Thyroid gland (tissue), 4 donors: ENCODE measurements at regions not wholly inside any gene's neighbourhood (a gene's known extent, or its start where the extent isn't known, plus 50 kb on each side); places are given as distances from the start of the nearest gene placed in this dataset.
"Not testable (repeated sequence)": the region's sequence is repeated elsewhere in the genome, so short reads cannot be mapped to it uniquely, and the experiment has no call there.

Source experiments
- DNase-seq, 2 donors: peaks; one replicate each; pipeline ENCODE4 v3.0.0-alpha.2; 2019
- H3K27ac ChIP-seq, 3 donors: fragments of 200-600 bp; sonication (generic); 1 replicate in 2 of 3; 2 replicates in 1 of 3; pipeline ENCODE4 v1.5.1; 2016 to 2019; ENCODE audit warnings: mild to moderate bottlenecking in 1 of 3, moderate library complexity in 1 of 3
- H3K27me3 ChIP-seq: fragments of 200-600 bp; sonication (generic); one replicate; pipeline ENCODE4 v1.5.1; 2019
- H3K36me3 ChIP-seq, 2 donors: fragments of 200-600 bp; sonication (generic); one replicate each; pipeline ENCODE4 v1.5.1; 2016 to 2019
- H3K4me1 ChIP-seq, 2 donors: fragments of 200-600 bp; sonication (generic); one replicate each; pipeline ENCODE4 v1.5.1; 2017 to 2019
- H3K4me3 ChIP-seq, 3 donors: fragments of 200-600 bp; sonication (generic); replicated peaks in 1 of 3; 1 replicate in 2 of 3; 2 replicates in 1 of 3; pipeline ENCODE4 v1.5.1; 2016; ENCODE audit warnings: mild to moderate bottlenecking in 1 of 3
- H3K9me3 ChIP-seq: fragments of 200-600 bp; sonication (generic); one replicate; pipeline ENCODE4 v1.5.1; 2017
- CTCF ChIP-seq, 6 experiments: fragments of 200-600 bp in 3 of 6; fragments of 450-650 bp in 3 of 6; sonication (generic) in 3 of 6; IDR thresholded peaks; one replicate each; pipeline ENCODE4 v1.5.1; 2016 to 2019; ENCODE audit warnings: antibody characterized with exemption in 6 of 6, mild to moderate bottlenecking in 2 of 6, inconsistent platforms in 1 of 6, moderate library complexity in 1 of 6
- POLR2A ChIP-seq, 2 donors: fragments of 450-650 bp; IDR thresholded peaks; one replicate each; pipeline ENCODE4 v1.6.1; 2017; ENCODE audit warnings: antibody characterized with exemption in 2 of 2, mild to moderate bottlenecking in 2 of 2, moderate library complexity in 1 of 2
- WGBS, 2 donors: methylation state at CpG; one replicate each; pipeline ENCODE4 v1.1.5; 2017; 5-methylcytosine and 5-hydroxymethylcytosine counted together
- intact Hi-C: fragments of 100-400 bp; cut with DNase I; formaldehyde crosslinking; loops from one replicate; pipeline ENCODE4 v1.15.1; 2023

GRCh38 chr6:100300221-100300736 is 164.4 kb downstream of the SIM1 start:
- Histone ChIP-seq H3K27ac (no peak overlapping the region), H3K36me3 (no peaks in the 10 kb centered on the region), H3K27me3 (peaks cover 2% of the 10 kb centered on the region), H3K9me3 (no peaks in the 10 kb centered on the region), H3K4me3 (no peak overlapping the region), H3K4me1 (no peaks in the 10 kb centered on the region)
- WGBS, 2 donors, result 51 to 95% methylated on average over 3 of the region's 3 CpGs
- intact Hi-C loops, result no loop called here
- DNase-seq, result no peak
- no peak for TF ChIP-seq CTCF (IDR thresholded peaks at IDR 0.05)
- TF ChIP-seq POLR2A (IDR thresholded peaks at IDR 0.05), result no peak

DNA sequence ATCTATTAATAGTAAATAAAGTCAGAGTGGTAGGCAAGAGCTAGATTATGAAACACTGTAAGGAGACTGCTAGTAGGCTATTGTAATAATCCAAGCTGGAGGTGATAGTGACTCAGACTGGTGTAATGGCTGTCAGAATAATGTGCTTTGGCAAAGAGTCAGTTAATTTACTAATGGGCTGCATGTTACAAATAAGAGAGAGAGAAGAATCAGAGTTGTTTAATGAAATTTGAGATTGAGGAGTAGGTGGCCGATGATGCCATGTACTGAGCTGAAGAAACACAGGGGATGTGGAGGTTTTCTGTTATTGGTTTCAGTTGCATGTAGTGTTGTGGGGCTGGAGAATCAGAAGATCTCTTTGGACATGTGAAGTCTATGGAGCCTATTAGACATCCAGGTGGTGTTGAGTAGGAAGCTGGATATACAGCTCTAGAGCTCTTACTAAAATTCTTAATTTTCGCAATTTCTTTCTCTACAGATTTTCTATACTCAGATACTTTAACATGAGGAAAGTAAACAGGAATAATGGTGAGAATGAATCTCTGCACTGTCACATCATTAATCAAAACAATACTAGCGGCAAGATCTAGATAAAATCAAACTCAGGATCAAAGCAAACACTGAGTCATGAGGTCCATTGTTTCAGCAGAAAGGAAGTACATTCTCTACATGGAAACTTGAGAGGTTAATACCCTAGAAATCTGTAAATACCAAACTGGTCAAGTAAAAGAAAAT is 167.7 kb downstream of the SIM1 start:
- Histone ChIP-seq H3K9me3 (no peaks in the 10 kb centered on the region), H3K27ac (no peak overlapping the region), H3K27me3 (peaks cover 2% of the 10 kb centered on the region), H3K4me3 (no peak overlapping the region), H3K4me1 (no peaks in the 10 kb centered on the region), H3K36me3 (no peaks in the 10 kb centered on the region)
- no peak for DNase-seq
- 65 to 68% methylated on average over 3 of the region's 3 CpGs for WGBS, 2 donors
- TF ChIP-seq CTCF (IDR thresholded peaks at IDR 0.05) (no peak), POLR2A (IDR thresholded peaks at IDR 0.05) (no peak)
- intact Hi-C loops, result no loop called here

DNA sequence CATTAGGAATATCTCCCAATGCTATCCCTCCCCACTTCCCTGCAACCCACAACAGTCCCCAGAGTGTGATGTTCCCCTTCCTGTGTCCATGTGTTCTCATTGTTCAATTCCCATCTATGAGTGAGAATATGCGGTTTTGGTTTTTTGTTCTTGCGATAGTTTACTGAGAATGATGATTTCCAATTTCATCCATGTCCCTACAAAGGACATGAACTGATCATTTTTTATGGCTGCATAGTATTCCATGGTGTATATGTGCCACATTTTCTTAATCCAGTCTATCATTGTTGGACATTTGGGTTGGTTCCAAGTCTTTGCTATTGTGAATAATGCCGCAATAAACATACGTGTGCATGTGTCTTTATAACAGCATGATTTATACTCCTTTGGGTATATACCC is 169.5 kb downstream of the SIM1 start:
- WGBS, 2 donors, result 96 to 100% methylated on average over 4 of the region's 4 CpGs

GRCh38 chr6:100289285-100289684 is 175.4 kb downstream of the SIM1 start:
- Histone ChIP-seq H3K27me3 (no peaks in the 10 kb centered on the region), H3K4me3 (no peak overlapping the region), H3K36me3 (no peaks in the 10 kb centered on the region), H3K4me1 (no peaks in the 10 kb centered on the region), H3K27ac (no peak overlapping the region), H3K9me3 (no peaks in the 10 kb centered on the region)
- 81 to 85% methylated on average over 2 of the region's 2 CpGs for WGBS, 2 donors
- TF ChIP-seq POLR2A (IDR thresholded peaks at IDR 0.05), result no peak
- TF ChIP-seq CTCF (IDR thresholded peaks at IDR 0.05), result no peak
- intact Hi-C loops, result no loop called here
- no peak for DNase-seq

More for the DNA sequence above, 169.5 kb downstream of the SIM1 start:
- H3K27ac ChIP-seq, DNase-seq, H3K9me3 ChIP-seq, H3K27me3 ChIP-seq, intact Hi-C loops, H3K4me3 ChIP-seq, H3K36me3 ChIP-seq, H3K4me1 ChIP-seq: not testable (repeated sequence)

DNA sequence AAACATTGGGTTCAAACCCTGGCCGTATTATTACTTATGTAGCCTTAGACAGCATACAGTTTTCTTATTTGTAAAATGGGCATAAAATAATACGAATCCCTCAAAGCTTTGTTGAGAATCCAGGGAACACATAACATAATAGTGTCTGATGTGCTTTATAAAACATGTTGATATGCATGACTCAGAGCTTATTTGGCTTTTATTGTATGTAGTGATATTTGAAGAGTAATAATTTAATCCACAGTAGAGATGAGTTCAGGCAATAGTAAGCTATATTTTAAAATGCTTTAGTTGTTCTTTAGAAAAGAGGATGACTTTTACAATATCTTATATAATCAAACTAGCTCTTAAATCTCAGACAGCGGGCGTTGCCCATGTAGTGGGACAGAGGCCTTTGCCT is 176.4 kb downstream of the SIM1 start:
- H3K9me3 ChIP-seq, result no peaks in the 10 kb centered on the region
- H3K27ac ChIP-seq, result no peak overlapping the region
- H3K27me3 ChIP-seq, result no peaks in the 10 kb centered on the region
- no peaks in the 10 kb centered on the region for H3K36me3 ChIP-seq
- intact Hi-C loops, result no loop called here
- WGBS, 2 donors, result 94 to 96% methylated on average over 4 of the region's 4 CpGs
- DNase-seq, result no peak
- H3K4me1 ChIP-seq, result no peaks in the 10 kb centered on the region
- TF ChIP-seq CTCF (IDR thresholded peaks at IDR 0.05) (no peak), POLR2A (IDR thresholded peaks at IDR 0.05) (no peak)
- H3K4me3 ChIP-seq, result no peak overlapping the region
